Neutrophil (primary cell): ENCODE measurements at regions not wholly inside any gene's neighbourhood (a gene's known extent, or its start where the extent isn't known, plus 50 kb on each side); places are given as distances from the start of the nearest gene placed in this dataset.

ENCODE experiments used
- H3K27ac ChIP-seq: fragments of 200-600 bp; sonication (generic); 2 replicates; pipeline ENCODE4 v1.5.1; 2016; ENCODE audit warnings: mild to moderate bottlenecking, moderate library complexity
- H3K27me3 ChIP-seq: fragments of 200-600 bp; sonication (generic); 2 replicates; pipeline ENCODE4 v1.6.0; 2016; ENCODE audit warnings: mild to moderate bottlenecking
- H3K36me3 ChIP-seq: fragments of 200-600 bp; sonication (generic); 2 replicates; pipeline ENCODE4 v1.5.1; 2017
- H3K4me1 ChIP-seq, 2 experiments: fragments of 200-600 bp in 1 of 2; sonication (generic) in 1 of 2; 1 replicate in 1 of 2; 2 replicates in 1 of 2; pipeline versions ENCODE4 v1.5.1 to v1.6.1; 2013 to 2016; ENCODE audit warnings: low read depth in 1 of 2, low read length in 1 of 2, mild to moderate bottlenecking in 1 of 2, moderate library complexity in 1 of 2; ENCODE audit not compliant: control insufficient read depth in 1 of 2, insufficient read depth in 1 of 2
- H3K4me3 ChIP-seq, 2 experiments: fragments of 200-600 bp in 1 of 2; sonication (generic) in 1 of 2; 1 replicate in 1 of 2; 2 replicates in 1 of 2; pipeline ENCODE4 v1.5.1; 2013 to 2016; ENCODE audit warnings: low read depth in 1 of 2, low read length in 1 of 2, mild to moderate bottlenecking in 1 of 2, moderate library complexity in 1 of 2
- H3K9me3 ChIP-seq: fragments of 200-600 bp; sonication (generic); 2 replicates; pipeline ENCODE4 v1.5.1; 2016
- TF ChIP-seq, protein P1 (sequence below): fragments of 200-600 bp; sonication (generic); IDR thresholded peaks from 2 replicates; pipeline ENCODE4 v1.5.1; 2016; ENCODE audit warnings: antibody characterized with exemption

DNA sequence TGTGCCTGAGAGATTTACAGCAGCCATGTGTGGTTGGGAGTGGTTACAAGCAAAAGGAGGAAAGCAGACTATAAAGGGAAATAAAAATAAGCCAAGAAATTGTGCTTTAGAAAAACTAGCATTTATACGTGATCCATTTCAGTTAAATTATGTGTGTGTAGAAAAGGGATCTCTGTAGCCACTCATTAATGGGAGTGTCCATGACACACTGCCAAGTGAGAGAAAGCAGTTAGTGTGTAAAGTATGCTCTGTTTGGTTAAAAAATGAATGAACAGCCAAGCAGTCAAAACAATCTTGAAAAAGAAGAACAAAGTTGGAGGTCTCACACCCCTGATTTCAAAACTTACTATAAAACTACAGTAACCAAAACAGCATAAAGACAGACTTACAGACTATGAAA is 67.9 kb upstream of the GGTLC1 start:
- Histone ChIP-seq H3K27me3 (no peaks in the 10 kb centered on the region), H3K4me3 (no peak overlapping the region), H3K36me3 (no peaks in the 10 kb centered on the region), H3K27ac (no peak overlapping the region), H3K4me1 (no peaks in the 10 kb centered on the region), H3K9me3 (no peaks in the 10 kb centered on the region)
- TF ChIP-seq, protein P1, sequence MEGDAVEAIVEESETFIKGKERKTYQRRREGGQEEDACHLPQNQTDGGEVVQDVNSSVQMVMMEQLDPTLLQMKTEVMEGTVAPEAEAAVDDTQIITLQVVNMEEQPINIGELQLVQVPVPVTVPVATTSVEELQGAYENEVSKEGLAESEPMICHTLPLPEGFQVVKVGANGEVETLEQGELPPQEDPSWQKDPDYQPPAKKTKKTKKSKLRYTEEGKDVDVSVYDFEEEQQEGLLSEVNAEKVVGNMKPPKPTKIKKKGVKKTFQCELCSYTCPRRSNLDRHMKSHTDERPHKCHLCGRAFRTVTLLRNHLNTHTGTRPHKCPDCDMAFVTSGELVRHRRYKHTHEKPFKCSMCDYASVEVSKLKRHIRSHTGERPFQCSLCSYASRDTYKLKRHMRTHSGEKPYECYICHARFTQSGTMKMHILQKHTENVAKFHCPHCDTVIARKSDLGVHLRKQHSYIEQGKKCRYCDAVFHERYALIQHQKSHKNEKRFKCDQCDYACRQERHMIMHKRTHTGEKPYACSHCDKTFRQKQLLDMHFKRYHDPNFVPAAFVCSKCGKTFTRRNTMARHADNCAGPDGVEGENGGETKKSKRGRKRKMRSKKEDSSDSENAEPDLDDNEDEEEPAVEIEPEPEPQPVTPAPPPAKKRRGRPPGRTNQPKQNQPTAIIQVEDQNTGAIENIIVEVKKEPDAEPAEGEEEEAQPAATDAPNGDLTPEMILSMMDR: no peak

DNA sequence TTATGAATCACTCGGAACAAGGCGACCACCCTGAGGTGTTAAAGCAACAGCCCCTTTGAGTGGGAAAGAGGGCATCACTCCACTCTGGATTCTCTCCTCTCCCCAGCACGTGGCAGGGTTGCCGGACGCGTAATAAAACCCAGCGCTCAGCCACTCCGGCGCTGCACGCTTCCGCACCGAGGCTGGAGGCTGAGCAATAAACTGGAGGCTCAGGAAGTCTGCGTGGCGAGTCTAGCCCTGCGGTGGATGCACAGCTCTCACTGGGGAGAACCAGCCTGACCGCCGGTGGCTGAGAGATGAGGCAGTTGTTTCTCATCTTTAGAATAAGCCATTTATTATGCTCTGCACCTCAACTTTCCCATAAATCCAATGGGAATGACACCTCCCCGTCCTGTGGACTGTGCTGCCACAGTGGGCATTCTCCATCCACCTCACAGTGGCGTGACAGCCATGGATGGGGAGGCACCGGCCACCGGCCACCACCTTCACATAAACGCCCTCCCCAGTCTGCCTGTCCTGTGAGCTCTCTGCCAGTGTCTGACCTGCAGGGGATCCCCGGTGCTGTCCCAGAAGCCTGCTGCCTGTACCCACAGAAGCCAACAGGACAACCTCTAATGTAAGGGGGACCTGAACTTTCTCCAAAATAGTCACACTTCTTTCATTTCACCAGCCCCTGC is 64.2 kb upstream of the GGTLC1 start:
- Histone ChIP-seq H3K27me3 (no peaks in the 10 kb centered on the region), H3K27ac (no peak overlapping the region), H3K4me1 (no peaks in the 10 kb centered on the region), H3K36me3 (no peaks in the 10 kb centered on the region), H3K4me3 (no peak overlapping the region), H3K9me3 (no peaks in the 10 kb centered on the region)
- TF ChIP-seq, protein P1: no peak

DNA sequence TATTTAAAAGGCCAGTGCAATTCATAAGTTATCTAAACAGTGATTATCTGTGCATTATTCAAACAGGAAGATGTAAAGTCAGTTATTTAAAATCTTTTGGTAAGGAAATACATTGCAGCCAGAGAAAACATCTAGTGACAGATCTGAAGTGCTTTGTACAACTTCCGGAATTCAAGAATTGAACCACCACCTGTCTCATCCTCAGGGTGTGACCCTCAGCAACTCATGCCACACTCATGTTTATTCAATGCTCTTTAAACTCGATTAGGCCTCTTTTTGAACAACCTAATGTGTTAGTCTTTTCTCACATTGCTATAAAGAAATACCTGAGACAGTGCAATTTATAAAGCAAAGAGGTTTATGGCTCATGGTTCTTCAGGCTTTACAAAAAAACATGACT is 62.6 kb upstream of the GGTLC1 start:
- Histone ChIP-seq H3K4me1 (no peaks in the 10 kb centered on the region), H3K27ac (no peak overlapping the region), H3K4me3 (no peak overlapping the region), H3K27me3 (no peaks in the 10 kb centered on the region), H3K36me3 (no peaks in the 10 kb centered on the region), H3K9me3 (no peaks in the 10 kb centered on the region)
- TF ChIP-seq, protein P1: no peak

DNA sequence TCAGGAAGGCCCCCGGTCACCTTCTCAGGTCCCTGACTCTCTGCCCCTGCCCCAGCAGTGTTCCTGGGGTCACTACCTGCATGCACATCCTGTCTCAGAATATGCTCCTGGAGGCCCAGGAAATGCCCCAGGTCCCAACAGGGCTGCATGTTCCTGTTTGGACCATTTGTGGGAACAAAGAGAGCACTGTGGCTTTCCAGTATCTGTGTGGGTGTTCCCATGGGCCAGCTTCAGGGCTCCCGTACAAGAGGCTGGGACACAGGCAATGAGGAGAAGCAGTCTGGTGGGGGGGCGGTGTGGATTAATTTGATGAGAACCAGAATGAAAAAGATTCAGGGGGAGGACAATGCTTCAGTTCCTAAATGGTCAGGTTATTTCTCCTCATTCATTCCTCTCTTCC is 61.5 kb upstream of the GGTLC1 start:
- Histone ChIP-seq H3K4me3 (no peak overlapping the region), H3K36me3 (no peaks in the 10 kb centered on the region), H3K27me3 (no peaks in the 10 kb centered on the region), H3K9me3 (no peaks in the 10 kb centered on the region), H3K4me1 (no peaks in the 10 kb centered on the region), H3K27ac (no peak overlapping the region)
- TF ChIP-seq, protein P1: no peak

DNA sequence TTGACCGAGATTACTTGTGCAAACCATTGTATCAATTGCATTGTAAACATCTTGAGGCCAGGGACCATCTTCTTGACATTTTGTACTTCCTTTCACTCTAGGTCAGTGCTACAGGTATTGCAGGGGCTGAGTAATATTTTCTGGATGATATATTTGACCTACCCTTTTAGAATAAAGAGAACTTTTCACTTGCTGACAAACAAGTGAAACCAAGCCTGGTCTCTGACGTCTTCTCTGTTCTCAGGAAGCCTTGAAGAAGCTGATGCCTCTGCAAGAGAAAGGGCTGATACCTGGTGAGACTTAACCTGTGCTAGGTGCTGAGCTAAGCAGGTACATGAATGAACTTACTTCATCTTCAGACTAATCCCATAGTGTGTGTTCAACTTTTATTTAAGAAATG is 60.5 kb upstream of the GGTLC1 start:
- no peak overlapping the region for H3K27ac ChIP-seq
- H3K4me1 ChIP-seq: no peaks in the 10 kb centered on the region
- TF ChIP-seq, protein P1: no peak
- H3K4me3 ChIP-seq: no peak overlapping the region
- no peaks in the 10 kb centered on the region for H3K36me3 ChIP-seq
- no peaks in the 10 kb centered on the region for H3K9me3 ChIP-seq
- H3K27me3 ChIP-seq: no peaks in the 10 kb centered on the region
